GM12872 (cell line): ENCODE measurements at regions not wholly inside any gene's neighbourhood (a gene's known extent, or its start where the extent isn't known, plus 50 kb on each side); places are given as distances from the start of the nearest gene placed in this dataset.

ENCODE experiments used
- CTCF ChIP-seq: IDR thresholded peaks from 3 replicates; pipeline ENCODE4 v1.5.1; 2011; ENCODE audit warnings: low read depth, mild to moderate bottlenecking, low read length, moderate library complexity; ENCODE audit not compliant: insufficient read depth

GRCh38 chr7:10468908-10469307, 504.8 kb upstream of the PHF14 start:
- TF ChIP-seq CTCF, result no peak

GRCh38 chr7:10469476-10469875, 504.2 kb upstream of the PHF14 start:
- no peak for TF ChIP-seq CTCF

DNA sequence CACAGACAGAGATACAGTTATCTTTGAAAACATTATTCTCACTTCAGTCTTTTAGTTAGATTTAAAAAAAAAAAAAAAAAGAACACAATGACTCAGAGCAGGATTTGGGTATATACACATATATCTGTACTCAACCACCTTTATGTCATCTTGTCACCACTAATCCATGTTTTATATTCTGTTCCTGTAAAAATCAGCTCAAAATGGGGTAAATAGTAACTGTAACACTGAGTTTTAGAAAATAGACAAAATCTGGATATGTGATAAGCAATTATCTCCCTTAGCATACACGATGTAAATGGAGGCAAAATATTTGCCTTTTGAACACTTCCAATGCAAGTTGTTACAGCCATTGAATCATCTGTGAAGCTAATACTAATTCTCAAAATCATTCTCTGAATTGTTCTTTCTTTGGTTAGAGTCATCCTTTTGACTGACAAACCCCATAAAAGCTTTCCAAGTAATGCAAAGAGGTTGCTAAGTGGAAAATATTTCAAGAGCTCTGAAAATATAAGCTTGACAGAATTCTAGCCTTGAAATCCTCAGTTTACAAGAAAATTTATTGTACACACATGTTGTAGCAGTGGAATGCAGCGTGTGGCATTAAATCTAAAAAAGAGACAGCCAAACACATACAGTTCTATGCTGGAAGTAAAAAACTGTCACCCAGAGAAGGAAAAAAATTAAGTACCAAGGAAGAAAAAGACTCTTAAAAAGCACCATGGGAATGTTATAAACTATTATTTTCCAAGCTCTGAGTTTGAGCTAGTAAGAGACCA, 502.2 kb upstream of the PHF14 start:
- TF ChIP-seq CTCF, result no peak

DNA sequence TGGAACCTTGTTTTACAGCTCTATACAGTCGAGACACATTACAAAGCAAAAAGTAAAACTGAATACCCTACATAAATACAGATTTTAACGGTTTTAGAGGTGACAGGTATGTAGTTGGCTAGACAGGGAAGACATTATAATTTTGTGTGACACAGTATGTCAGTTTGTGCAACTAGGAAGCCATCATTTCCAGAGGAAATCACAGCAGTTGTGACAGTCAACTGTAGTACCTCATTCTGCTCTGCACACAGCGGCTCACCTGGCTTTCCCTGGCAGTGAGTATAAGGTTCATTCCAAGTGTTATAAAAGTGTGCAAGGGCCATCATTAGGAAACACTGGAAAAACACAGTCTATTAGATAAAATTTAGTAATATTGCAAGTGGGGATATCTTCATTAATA, 501.6 kb upstream of the PHF14 start:
- TF ChIP-seq CTCF, result no peak

DNA sequence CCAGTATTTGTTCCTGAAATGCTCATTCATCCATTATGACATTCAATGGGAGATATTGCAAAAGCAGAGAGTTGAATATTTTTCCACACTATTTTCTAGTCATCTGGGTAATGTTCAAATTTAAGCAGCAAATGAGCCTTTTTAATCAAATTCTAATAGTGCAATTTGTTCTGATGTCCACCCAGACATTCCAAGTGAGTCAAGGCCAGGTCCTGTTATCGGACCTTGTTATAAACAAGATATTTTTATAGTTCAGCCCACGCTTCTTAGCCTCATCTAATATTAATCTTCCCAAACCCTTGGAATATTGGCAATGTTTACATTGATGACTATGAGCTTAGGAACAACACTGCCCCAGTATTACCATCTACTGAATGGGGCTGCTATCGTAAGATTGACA, 500.1 kb upstream of the PHF14 start:
- no peak for TF ChIP-seq CTCF

- no peak for TF ChIP-seq CTCF
These were observed 499.6 kb upstream of the PHF14 start for GRCh38 chr7:10474048-10474447.

- no peak for TF ChIP-seq CTCF
These were observed 497.6 kb upstream of the PHF14 start for GRCh38 chr7:10475940-10476641.
